Testis (tissue), 2 donors: ENCODE measurements at regions not wholly inside any gene's neighbourhood (a gene's known extent, or its start where the extent isn't known, plus 50 kb on each side); places are given as distances from the start of the nearest gene placed in this dataset.

Experiments used
- POLR2A ChIP-seq: fragments of 450-650 bp; IDR thresholded peaks from one replicate; pipeline ENCODE4 v1.6.1; 2017; ENCODE audit warnings: antibody characterized with exemption, mild to moderate bottlenecking, moderate library complexity
- TF ChIP-seq, protein P1 (sequence below), 3 experiments: fragments of 450-650 bp in 2 of 3; fragments of 200-600 bp in 1 of 3; sonication (generic) in 1 of 3; IDR thresholded peaks; one replicate each; pipeline ENCODE4 v1.5.1; 2016 to 2019; ENCODE audit warnings: antibody characterized with exemption in 3 of 3, mild to moderate bottlenecking in 2 of 3, moderate library complexity in 1 of 3

DNA sequence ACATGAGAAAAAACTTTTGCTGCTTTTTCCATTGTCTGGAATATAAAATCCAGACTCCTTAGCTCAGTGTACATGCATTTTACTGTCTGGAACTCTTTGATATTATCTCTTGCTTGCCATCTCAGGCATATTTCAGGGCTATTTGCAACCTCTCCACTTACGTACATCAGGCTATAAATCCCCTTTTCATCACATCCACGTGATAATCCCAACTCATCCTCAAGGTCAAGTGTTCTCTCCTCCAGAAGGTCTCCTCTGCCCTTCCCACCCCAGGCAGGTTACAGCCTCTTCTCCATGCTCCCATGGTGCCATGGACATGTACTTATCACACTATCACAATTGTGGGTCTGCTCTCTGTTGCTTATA, 202.5 kb upstream of the RBMS1 start:
- no peak for TF ChIP-seq POLR2A
- TF ChIP-seq, protein P1, sequence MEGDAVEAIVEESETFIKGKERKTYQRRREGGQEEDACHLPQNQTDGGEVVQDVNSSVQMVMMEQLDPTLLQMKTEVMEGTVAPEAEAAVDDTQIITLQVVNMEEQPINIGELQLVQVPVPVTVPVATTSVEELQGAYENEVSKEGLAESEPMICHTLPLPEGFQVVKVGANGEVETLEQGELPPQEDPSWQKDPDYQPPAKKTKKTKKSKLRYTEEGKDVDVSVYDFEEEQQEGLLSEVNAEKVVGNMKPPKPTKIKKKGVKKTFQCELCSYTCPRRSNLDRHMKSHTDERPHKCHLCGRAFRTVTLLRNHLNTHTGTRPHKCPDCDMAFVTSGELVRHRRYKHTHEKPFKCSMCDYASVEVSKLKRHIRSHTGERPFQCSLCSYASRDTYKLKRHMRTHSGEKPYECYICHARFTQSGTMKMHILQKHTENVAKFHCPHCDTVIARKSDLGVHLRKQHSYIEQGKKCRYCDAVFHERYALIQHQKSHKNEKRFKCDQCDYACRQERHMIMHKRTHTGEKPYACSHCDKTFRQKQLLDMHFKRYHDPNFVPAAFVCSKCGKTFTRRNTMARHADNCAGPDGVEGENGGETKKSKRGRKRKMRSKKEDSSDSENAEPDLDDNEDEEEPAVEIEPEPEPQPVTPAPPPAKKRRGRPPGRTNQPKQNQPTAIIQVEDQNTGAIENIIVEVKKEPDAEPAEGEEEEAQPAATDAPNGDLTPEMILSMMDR (IDR thresholded peaks at IDR 0.05): no peak
